Mesenchymal stem cell (in vitro differentiated cells and primary cell): ENCODE measurements at regions not wholly inside any gene's neighbourhood (a gene's known extent, or its start where the extent isn't known, plus 50 kb on each side); places are given as distances from the start of the nearest gene placed in this dataset.
"Not testable (repeated sequence)": the region's sequence is repeated elsewhere in the genome, so short reads cannot be mapped to it uniquely, and the experiment has no call there.

Experiments used
- DNase-seq: peaks from one replicate; pipeline ENCODE4 v3.0.0-alpha.2; 2013
- H2AFZ ChIP-seq: one replicate; pipeline ENCODE4 v1.6.1; 2013; ENCODE audit warnings: low read depth, mild to moderate bottlenecking, control low read depth, inconsistent platforms, low read length, moderate library complexity
- H2AK5ac ChIP-seq: 2 replicates; pipeline ENCODE4 v1.6.1; 2013; ENCODE audit warnings: low read length, moderate library complexity, mild to moderate bottlenecking, inconsistent platforms; ENCODE audit not compliant: severe bottlenecking
- H2BK120ac ChIP-seq: one replicate; pipeline ENCODE4 v1.6.1; 2013; ENCODE audit warnings: low read depth, mild to moderate bottlenecking, inconsistent platforms, low read length, moderate library complexity
- H2BK12ac ChIP-seq, 2 experiments: one replicate each; pipeline ENCODE4 v1.6.1; 2013; ENCODE audit warnings: inconsistent platforms in 2 of 2, low read length in 2 of 2, mild to moderate bottlenecking in 2 of 2, moderate library complexity in 2 of 2, control low read depth in 1 of 2
- H2BK15ac ChIP-seq: one replicate; pipeline ENCODE4 v1.6.1; 2013; ENCODE audit warnings: mild to moderate bottlenecking, low read depth, inconsistent platforms; ENCODE audit not compliant: poor library complexity, severe bottlenecking
- H2BK5ac ChIP-seq: 2 replicates; pipeline ENCODE4 v1.6.1; 2013; ENCODE audit warnings: low read depth, mild to moderate bottlenecking, low read length, control low read depth, inconsistent platforms; ENCODE audit not compliant: poor library complexity, severe bottlenecking
- H3K14ac ChIP-seq, 2 experiments: one replicate each; pipeline ENCODE4 v1.6.1; 2013; ENCODE audit warnings: inconsistent platforms in 2 of 2, low read length in 2 of 2, control low read depth in 1 of 2, mild to moderate bottlenecking in 1 of 2, moderate library complexity in 1 of 2
- H3K18ac ChIP-seq, 2 experiments: one replicate each; pipeline ENCODE4 v1.6.1; 2013; ENCODE audit warnings: inconsistent platforms in 2 of 2, low read length in 2 of 2, control low read depth in 1 of 2, low read depth in 1 of 2, mild to moderate bottlenecking in 1 of 2
- H3K23ac ChIP-seq, 2 experiments: one replicate each; pipeline ENCODE4 v1.6.1; 2013; ENCODE audit warnings: inconsistent platforms in 2 of 2, low read length in 2 of 2, mild to moderate bottlenecking in 2 of 2, moderate library complexity in 2 of 2, control low read depth in 1 of 2
- H3K27ac ChIP-seq: 2 replicates; pipeline ENCODE4 v1.5.1; 2013; ENCODE audit warnings: mild to moderate bottlenecking, moderate library complexity, low read length, control low read depth, inconsistent platforms; ENCODE audit not compliant: poor library complexity, severe bottlenecking
- H3K27me3 ChIP-seq, 2 experiments: 2 replicates each; pipeline versions ENCODE4 v1.6.1 to v1.7.0; 2013; ENCODE audit warnings: low read length in 2 of 2, mild to moderate bottlenecking in 2 of 2, moderate library complexity in 2 of 2, control low read depth in 1 of 2, inconsistent platforms in 1 of 2; ENCODE audit not compliant: control insufficient read depth in 1 of 2, insufficient read depth in 1 of 2
- H3K36me3 ChIP-seq, 2 experiments: 2 replicates each; pipeline versions ENCODE4 v1.6.1 to v1.7.0; 2013; ENCODE audit warnings: low read length in 2 of 2, control low read depth in 1 of 2, inconsistent platforms in 1 of 2, low read depth in 1 of 2, mild to moderate bottlenecking in 1 of 2; ENCODE audit not compliant: insufficient read depth in 2 of 2, control insufficient read depth in 1 of 2
- H3K4ac ChIP-seq, 2 experiments: one replicate each; pipeline ENCODE4 v1.6.1; 2013; ENCODE audit warnings: inconsistent platforms in 2 of 2, low read length in 2 of 2, mild to moderate bottlenecking in 2 of 2, moderate library complexity in 2 of 2, control low read depth in 1 of 2, low read depth in 1 of 2
- H3K4me1 ChIP-seq: 2 replicates; pipeline ENCODE4 v1.6.1; 2013; ENCODE audit warnings: low read depth, low read length, control low read depth; ENCODE audit not compliant: control insufficient read depth, insufficient read depth
- H3K4me2 ChIP-seq: 2 replicates; pipeline ENCODE4 v1.6.1; 2013; ENCODE audit warnings: low read length, mild to moderate bottlenecking, inconsistent platforms; ENCODE audit not compliant: poor library complexity, severe bottlenecking
- H3K4me3 ChIP-seq, 2 experiments: 2 replicates each; pipeline versions ENCODE4 v1.5.1 to v1.7.0; 2013; ENCODE audit warnings: low read length in 2 of 2, mild to moderate bottlenecking in 2 of 2, control low read depth in 1 of 2, low read depth in 1 of 2; ENCODE audit not compliant: insufficient read depth in 1 of 2
- H3K79me1 ChIP-seq: replicated peaks from 2 replicates; pipeline ENCODE4 v1.6.1; 2013; ENCODE audit warnings: mild to moderate bottlenecking, control low read depth, low read length, inconsistent platforms; ENCODE audit not compliant: poor library complexity, severe bottlenecking
- H3K9ac ChIP-seq: 2 replicates; pipeline ENCODE4 v1.7.0; 2013; ENCODE audit warnings: mild to moderate bottlenecking, low read length, moderate library complexity
- H3K9me3 ChIP-seq: 2 replicates; pipeline ENCODE4 v1.7.0; 2013; ENCODE audit warnings: mild to moderate bottlenecking, low read length; ENCODE audit not compliant: control insufficient read depth
- H4K8ac ChIP-seq: one replicate; pipeline ENCODE4 v1.6.1; 2013; ENCODE audit warnings: inconsistent platforms, mild to moderate bottlenecking, low read length, moderate library complexity
- H4K91ac ChIP-seq: one replicate; pipeline ENCODE4 v1.6.1; 2013; ENCODE audit warnings: mild to moderate bottlenecking, low read length, inconsistent platforms
- WGBS: methylation state at CpG from one replicate; pipeline ENCODE4 v1.1.7; 2013; ENCODE audit warnings: mixed read lengths; 5-methylcytosine and 5-hydroxymethylcytosine counted together

DNA sequence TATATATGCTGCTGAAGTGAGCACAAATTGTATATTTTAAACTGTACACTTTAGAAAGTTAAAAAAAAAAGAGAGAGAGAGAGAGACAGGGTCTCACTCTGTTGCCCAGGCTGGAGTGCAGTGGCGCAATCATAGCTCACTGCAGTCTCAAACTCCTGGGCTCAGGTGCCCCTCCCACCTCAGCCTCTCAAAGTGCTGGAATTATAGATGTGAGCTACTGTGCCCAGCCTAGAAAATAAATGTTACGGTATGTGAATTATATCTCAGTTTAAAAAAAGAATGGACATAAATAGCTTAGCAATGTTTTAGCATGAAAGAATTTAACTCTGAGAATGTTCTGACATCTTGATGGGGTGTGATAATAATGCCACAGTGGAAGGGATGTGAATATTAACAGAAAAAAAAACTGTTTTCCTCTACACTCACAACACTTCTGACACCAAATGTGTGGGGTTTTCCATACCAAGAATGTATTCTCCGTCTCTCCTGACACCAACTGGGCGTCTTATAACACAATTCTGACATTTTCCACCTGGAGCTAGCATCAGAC lies 162.1 kb downstream of the PLCE1 start:
- H3K18ac ChIP-seq, result no peak overlapping the region
- no peak overlapping the region for H2BK15ac ChIP-seq
- H3K27ac ChIP-seq, result no peak overlapping the region
- H3K9ac ChIP-seq, result no peak overlapping the region
- no peaks in the 10 kb centered on the region for H3K79me1 ChIP-seq
- H2BK120ac ChIP-seq, result no peak overlapping the region
- H2BK5ac ChIP-seq, result no peak overlapping the region
- no peak for DNase-seq
- H3K14ac ChIP-seq, result no peak overlapping the region
- H4K91ac ChIP-seq, result no peak overlapping the region
- H3K9me3 ChIP-seq, result no peaks in the 10 kb centered on the region
- H3K4me3 ChIP-seq, result no peak overlapping the region
- H3K27me3 ChIP-seq, result no peaks in the 10 kb centered on the region
- H2BK12ac ChIP-seq, result no peak overlapping the region
- no peak overlapping the region for H3K4ac ChIP-seq
- no peak overlapping the region for H2AK5ac ChIP-seq
- no peak overlapping the region for H4K8ac ChIP-seq
- WGBS, result 88% methylated on average over 3 of the region's 4 CpGs
- no peak overlapping the region for H2AFZ ChIP-seq
- no peak overlapping the region for H3K23ac ChIP-seq
- no peaks in the 10 kb centered on the region for H3K36me3 ChIP-seq
- no peak overlapping the region for H3K4me2 ChIP-seq
- no peaks in the 10 kb centered on the region for H3K4me1 ChIP-seq

DNA sequence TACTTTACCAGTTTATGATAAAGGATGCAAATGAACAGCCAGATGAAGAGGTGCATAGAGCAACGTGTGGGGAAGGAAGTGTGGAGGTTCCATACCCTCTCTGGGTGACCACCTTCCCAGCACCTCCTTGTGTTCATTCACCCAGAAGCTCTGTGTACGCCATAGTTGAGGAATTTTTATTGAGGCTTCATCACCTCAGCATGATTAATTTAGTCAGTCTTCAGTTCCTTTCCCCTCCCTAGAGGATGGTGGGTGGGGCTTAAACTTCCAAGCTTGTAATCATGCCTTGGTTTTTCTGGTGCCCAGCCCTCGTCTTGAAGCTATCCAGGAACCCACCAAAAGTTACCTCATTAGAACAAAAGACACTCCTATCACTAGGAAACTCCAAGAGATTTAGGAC lies 162.7 kb downstream of the PLCE1 start:
- no peak overlapping the region for H3K4me2 ChIP-seq
- H2AFZ ChIP-seq, result no peak overlapping the region
- H3K4me1 ChIP-seq, result no peaks in the 10 kb centered on the region
- H3K36me3 ChIP-seq, result no peaks in the 10 kb centered on the region
- no peaks in the 10 kb centered on the region for H3K9me3 ChIP-seq
- no peak overlapping the region for H2AK5ac ChIP-seq
- H3K23ac ChIP-seq, result no peak overlapping the region
- no peak overlapping the region for H3K18ac ChIP-seq
- no peak overlapping the region for H3K9ac ChIP-seq
- H3K27me3 ChIP-seq, result no peaks in the 10 kb centered on the region
- no peak overlapping the region for H2BK5ac ChIP-seq
- no peak overlapping the region for H3K14ac ChIP-seq
- no peak overlapping the region for H3K4ac ChIP-seq
- no peak for DNase-seq
- H2BK120ac ChIP-seq, result no peak overlapping the region
- no peak overlapping the region for H4K91ac ChIP-seq
- no peak overlapping the region for H2BK15ac ChIP-seq
- no peak overlapping the region for H3K4me3 ChIP-seq
- H3K79me1 ChIP-seq, result no peaks in the 10 kb centered on the region
- H2BK12ac ChIP-seq, result no peak overlapping the region
- H3K27ac ChIP-seq, result no peak overlapping the region
- no peak overlapping the region for H4K8ac ChIP-seq
- WGBS, result 86% methylated on average over 1 of the region's 3 CpGs

DNA sequence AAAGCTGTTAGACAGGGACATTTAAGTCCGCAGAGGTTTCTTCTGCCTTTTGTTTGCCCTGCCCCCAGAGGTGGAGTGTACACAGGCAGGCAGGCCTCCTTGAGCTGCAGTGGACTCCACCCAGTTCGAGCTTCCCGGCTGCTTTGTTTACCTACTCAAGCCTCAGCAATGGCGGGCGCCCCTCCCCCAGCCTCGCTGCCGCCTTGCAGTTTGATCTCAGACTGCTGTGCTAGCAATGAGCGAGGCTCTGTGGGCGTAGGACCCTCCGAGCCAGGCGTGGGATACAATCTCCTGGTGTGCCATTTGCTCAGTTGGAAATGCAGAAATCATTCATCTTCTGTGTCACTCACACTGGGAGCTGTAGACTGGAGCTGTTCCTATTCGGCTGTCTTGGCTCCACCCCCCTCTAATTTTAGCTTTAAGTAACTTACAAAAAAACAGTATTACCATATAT lies 171.5 kb downstream of the PLCE1 start:
- WGBS, result 77% methylated on average over 12 of the region's 12 CpGs
- H2BK15ac ChIP-seq, H3K23ac ChIP-seq, H3K14ac ChIP-seq, H2BK120ac ChIP-seq, H3K9me3 ChIP-seq, H2BK5ac ChIP-seq, H3K4me3 ChIP-seq, H2AFZ ChIP-seq, H3K27ac ChIP-seq, H3K4me1 ChIP-seq, H2AK5ac ChIP-seq, H4K8ac ChIP-seq, H3K36me3 ChIP-seq, H3K18ac ChIP-seq, H3K4me2 ChIP-seq, H4K91ac ChIP-seq, H2BK12ac ChIP-seq, H3K4ac ChIP-seq, H3K79me1 ChIP-seq, H3K27me3 ChIP-seq, DNase-seq, H3K9ac ChIP-seq: not testable (repeated sequence)

DNA sequence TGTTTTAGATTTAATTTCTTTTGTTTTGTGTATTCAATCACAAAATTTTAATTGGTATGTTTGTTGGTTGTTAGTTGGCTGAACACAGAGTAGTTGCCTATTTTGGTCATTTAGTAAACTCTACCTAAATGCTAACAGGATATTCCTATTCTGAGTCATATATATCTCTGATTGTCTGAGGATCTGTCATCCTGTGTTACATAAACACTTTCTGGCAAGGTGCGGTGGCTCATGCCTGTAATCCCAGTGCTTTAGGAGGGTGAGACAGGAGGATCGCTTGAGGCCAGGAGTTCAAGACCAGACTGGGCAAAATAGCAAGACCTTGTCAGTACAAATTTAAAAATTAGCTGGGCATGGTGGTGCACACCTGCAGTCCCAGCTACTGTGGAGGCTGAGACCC lies 178.6 kb downstream of the PLCE1 start:
- Histone ChIP-seq H3K23ac (no peak overlapping the region), H2BK15ac (no peak overlapping the region), H2AK5ac (no peak overlapping the region), H4K8ac (no peak overlapping the region), H3K4me3 (no peak overlapping the region), H3K27ac (no peak overlapping the region), H3K27me3 (no peaks in the 10 kb centered on the region), H2BK12ac (no peak overlapping the region), H3K9me3 (no peaks in the 10 kb centered on the region), H3K4me1 (no peaks in the 10 kb centered on the region), H2BK120ac (no peak overlapping the region), H3K79me1 (no peaks in the 10 kb centered on the region), H3K14ac (no peak overlapping the region), H3K36me3 (no peaks in the 10 kb centered on the region), H2BK5ac (no peak overlapping the region), H3K4ac (no peak overlapping the region), H3K18ac (no peak overlapping the region), H4K91ac (no peak overlapping the region), H2AFZ (no peak overlapping the region), H3K9ac (no peak overlapping the region), H3K4me2 (no peak overlapping the region)
- no peak for DNase-seq
- WGBS, result 81% methylated on average over 2 of the region's 2 CpGs
